ENCODE measurements at regions not wholly inside any gene's neighbourhood (a gene's known extent, or its start where the extent isn't known, plus 50 kb on each side); places are given as distances from the start of the nearest gene placed in this dataset.

- DNase-seq, result peak; percentile 51 to 82
Observed at GRCh38 chr6:25041485-25042035, 105.8 kb upstream of the RIPOR2 start.

- peak; percentile 93 to 96 for DNase-seq
Observed at GRCh38 chr6:25042036-25042521, 106.3 kb upstream of the RIPOR2 start.

GRCh38 chr6:25042536-25042935 is 106.8 kb upstream of the RIPOR2 start:
- DNase-seq, result peak; percentile 61 to 70

GRCh38 chr6:25042984-25043725 is 107.4 kb upstream of the RIPOR2 start:
- no peak for DNase-seq

GRCh38 chr6:25043892-25044291 is 108.1 kb upstream of the RIPOR2 start:
- no peak for DNase-seq

- no peak for DNase-seq
Observed at GRCh38 chr6:25046942-25047341, 111.2 kb upstream of the RIPOR2 start.

- peak; percentile 83 to 86 for DNase-seq
Observed at GRCh38 chr6:25050356-25050755, 114.6 kb upstream of the RIPOR2 start.

GRCh38 chr6:25051083-25051482 is 115.3 kb upstream of the RIPOR2 start:
- DNase-seq, result no peak

GRCh38 chr6:25052181-25052580 is 116.4 kb upstream of the RIPOR2 start:
- no peak for DNase-seq

GRCh38 chr6:25053875-25054371 is 118.2 kb upstream of the RIPOR2 start:
- DNase-seq, result peak in 1 of 2 experiments; percentile 49

GRCh38 chr6:25054469-25054868 is 118.7 kb upstream of the RIPOR2 start:
- no peak for DNase-seq

- DNase-seq, result no peak
Observed at GRCh38 chr6:25056130-25056529, 120.4 kb upstream of the RIPOR2 start.

- DNase-seq, result peak; percentile 1 to 24
Observed at GRCh38 chr6:25057111-25057905, 121.5 kb upstream of the RIPOR2 start.

GRCh38 chr6:25058441-25058840 is 122.7 kb upstream of the RIPOR2 start:
- DNase-seq, result no peak

- DNase-seq, result no peak
Observed at GRCh38 chr6:25058941-25059340, 123.2 kb upstream of the RIPOR2 start.

- DNase-seq, result no peak
Observed at GRCh38 chr6:25060522-25060921, 124.8 kb upstream of the RIPOR2 start.

GRCh38 chr6:25061289-25061936 is 125.7 kb upstream of the RIPOR2 start:
- DNase-seq, result no peak

- no peak for DNase-seq
Observed at GRCh38 chr6:25062070-25062811, 126.5 kb upstream of the RIPOR2 start.

GRCh38 chr6:25064006-25064405 is 128.2 kb upstream of the RIPOR2 start:
- DNase-seq, result no peak

GRCh38 chr6:25065666-25066065 is 129.9 kb upstream of the RIPOR2 start:
- DNase-seq, result no peak

GRCh38 chr6:25066593-25066992 is 130.8 kb upstream of the RIPOR2 start:
- no peak for DNase-seq

- DNase-seq, result no peak
Observed at GRCh38 chr6:25068866-25069265, 133.1 kb upstream of the RIPOR2 start.

All from NCI-H526 (cell line).